ENCODE measurements at regions not wholly inside any gene's neighbourhood (a gene's known extent, or its start where the extent isn't known, plus 50 kb on each side); places are given as distances from the start of the nearest gene placed in this dataset.
"Not testable (repeated sequence)": the region's sequence is repeated elsewhere in the genome, so short reads cannot be mapped to it uniquely, and the experiment has no call there.

DNA sequence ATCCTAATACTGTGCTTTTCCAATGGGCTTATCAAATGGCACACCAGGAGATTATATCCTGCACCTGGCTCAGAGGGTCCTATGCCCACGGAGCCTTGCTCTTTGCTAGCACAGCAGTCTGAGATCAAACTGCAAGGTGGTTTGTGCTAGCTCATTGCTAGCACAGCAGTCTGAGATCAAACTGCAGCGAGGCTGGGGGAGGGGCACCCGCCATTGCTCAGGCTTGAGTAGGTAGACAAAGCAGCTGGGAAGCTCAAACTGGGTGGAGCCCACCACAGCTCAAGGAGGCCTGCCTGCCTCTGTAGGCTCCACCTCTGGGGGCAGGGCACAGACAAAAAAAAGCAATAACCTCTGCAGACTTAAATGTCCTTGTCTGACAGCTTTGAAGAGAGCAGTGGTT is 116.0 kb upstream of the ETV3 start:
- not testable (repeated sequence) for DNase-seq (ENCODE audit: low read depth)

DNA sequence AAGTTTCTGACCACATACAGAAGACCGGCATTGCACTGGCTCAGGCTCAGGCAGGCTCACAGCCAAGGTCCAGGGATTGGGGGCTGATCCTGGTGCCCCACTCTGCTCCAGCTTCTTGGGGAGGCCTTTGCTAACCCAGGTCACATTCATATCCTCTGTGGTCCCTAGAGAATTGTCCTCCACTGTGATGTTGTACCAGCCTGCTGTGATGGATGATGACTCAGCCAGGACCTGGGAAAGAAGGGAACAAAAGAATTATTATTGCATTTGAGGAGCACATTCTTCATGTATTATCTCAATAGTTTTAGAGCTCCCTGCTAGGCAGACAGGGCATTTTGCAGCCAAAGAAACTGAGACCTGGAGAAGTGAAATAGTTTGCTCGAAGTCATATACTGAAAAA is 114.3 kb upstream of the ETV3 start:
- DNase-seq (ENCODE audit: low read depth), result no peak

DNA sequence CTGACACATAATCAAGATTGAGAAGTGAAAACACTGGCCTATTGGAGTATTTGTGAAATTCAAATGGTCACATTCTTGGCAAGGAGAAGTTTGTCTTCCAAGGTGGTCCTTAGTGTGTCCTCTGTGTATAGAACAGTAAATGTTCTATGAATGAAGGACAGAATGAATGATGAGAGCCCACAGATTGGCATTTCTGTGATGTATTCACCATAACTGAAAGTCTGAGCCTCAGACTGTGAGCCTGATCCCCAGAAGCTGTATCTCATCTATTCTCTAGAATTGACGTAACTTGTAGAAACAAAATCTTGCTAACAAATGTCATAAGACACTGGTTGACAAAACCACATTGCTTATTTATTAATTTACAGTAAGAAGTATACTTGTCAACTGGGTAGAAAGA is 111.5 kb upstream of the ETV3 start:
- no peak for DNase-seq (ENCODE audit: low read depth)

DNA sequence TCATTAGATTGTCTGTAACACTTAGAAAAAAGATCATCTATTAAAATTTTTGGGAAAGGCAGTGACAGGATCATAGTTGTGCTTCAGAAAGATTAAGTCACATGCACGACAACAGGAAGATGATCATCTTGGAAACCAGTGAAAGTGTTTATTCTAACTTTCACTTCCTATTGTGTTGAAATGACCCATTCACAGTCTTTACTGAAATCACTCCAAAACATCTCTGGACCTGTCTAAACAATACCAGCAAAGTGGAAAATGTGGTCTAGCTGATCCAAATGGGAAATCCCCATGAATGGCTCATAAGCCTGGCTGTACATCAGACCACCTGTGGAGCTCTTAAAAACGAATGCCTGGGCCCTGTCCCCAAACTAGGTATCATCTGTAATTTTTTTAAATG is 111.1 kb upstream of the ETV3 start:
- DNase-seq (ENCODE audit: low read depth), result no peak

DNA sequence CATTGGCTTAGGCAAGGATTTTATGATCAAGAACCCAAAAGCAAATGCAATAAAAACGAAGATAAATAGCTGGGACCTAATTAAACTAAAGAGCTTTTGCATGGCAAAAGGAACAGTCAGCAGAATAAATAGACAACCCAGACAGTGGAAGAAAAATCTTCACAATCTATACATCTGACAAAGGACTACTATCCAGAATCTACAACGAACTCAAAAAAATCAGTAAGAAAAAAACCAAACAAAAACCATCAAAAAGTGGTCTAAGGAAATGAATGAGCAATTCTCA is 109.5 kb upstream of the ETV3 start:
- DNase-seq (ENCODE audit: low read depth), result not testable (repeated sequence)

DNA sequence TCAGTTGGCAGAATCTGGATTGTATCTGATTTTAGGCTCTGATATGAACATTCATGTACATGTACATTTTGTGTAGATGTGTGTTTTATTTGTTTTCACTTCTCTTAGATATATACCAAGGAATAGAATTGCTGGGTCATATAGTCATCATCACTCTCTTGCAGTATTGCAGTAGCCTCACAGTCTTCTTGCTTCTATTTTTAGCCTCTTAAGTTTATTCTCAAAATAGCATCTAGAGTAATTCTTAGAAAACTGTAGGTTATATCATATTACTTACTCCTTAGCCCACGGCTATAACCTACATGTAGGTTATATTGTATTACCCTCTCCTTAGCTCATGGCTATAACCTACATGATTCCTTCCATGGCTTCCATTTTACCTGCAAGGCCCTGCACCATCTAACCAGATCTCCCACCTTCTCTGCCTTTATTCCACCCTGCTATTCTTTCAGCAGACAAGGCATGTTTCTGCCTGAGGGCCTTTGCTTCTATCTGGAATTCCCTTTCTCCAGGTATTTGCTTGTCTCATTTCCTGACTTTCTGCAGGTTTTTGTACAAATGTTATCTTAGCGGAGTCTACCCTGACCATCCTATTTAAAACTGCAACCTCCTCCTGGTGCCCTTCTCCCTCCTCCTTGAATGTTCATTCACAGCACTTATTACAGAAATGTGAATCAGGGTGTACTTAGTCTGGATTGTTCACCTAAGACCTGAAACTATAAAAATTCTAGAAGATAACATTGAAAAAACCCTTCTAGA is 109.0 kb upstream of the ETV3 start:
- DNase-seq (ENCODE audit: low read depth), result no peak

DNA sequence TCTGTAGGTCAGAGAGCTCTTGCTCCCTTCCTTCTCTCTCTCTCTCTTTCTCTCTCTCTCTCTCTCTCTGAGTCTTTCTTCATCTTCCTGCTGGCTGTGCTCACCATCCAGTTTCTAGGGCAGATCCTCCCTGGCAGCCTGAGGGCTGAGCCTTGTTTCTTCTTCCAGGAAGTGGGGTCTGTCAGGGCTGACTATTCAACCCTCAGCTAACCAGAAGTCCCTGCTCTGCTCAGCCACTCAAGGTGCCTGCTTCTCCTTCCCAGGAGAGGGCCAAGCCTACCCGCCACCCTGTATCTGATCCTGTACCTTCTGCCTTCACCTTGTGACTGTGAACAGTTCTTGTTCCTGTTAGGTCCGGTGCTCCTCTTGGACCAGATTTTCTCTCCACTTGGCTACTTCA is 107.6 kb upstream of the ETV3 start:
- no peak for DNase-seq (ENCODE audit: low read depth)

DNA sequence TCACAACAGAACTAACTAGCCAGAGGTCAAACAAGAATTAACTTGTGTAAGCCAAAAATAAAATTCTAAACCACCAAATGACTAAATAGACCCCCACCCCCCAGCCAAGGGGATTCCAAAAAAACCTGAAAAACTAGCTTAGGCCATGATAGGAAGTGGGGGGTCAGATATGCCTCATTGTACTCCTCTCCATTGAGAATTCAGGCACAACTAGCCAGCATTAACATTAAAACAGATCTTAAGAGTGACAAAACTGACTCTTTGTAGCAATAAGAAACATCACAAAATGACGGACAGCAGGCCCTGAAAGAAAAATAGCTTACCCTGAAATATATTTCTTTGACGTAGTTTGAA is 103.0 kb upstream of the ETV3 start:
- no peak for DNase-seq (ENCODE audit: low read depth)

DNA sequence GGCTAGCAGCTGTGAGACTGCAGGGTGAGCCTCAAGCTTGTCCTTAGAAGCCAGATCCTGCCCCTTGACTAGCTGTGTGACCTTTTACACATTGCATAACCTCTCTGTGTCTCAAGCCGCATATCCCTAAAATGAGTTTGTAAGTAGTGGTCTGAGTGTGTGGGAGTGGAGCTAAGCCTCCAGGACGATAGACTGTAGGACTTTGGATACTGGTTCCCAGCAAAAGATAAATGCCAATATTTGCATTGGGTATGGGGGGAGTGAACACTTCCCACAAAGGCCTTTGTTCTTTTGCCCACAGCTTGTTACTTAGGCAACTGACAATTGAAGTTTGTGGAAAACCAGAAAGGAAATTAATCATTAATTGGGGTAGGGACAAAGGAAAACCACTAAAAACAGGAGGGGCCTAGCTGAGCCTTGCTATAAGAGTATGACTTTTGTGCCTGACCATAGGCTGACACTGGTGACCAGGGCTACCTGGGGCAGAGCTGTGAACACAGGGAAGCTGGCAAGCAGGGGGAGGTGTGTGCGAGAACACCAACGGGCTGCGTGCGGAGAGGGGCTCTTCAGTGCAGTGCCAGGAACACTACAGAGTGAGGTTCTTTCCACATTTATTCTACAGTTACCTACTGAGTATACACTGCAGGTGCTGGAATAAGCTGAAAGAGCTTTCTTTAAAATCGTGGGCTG is 102.4 kb upstream of the ETV3 start:
- no peak for DNase-seq (ENCODE audit: low read depth)

DNA sequence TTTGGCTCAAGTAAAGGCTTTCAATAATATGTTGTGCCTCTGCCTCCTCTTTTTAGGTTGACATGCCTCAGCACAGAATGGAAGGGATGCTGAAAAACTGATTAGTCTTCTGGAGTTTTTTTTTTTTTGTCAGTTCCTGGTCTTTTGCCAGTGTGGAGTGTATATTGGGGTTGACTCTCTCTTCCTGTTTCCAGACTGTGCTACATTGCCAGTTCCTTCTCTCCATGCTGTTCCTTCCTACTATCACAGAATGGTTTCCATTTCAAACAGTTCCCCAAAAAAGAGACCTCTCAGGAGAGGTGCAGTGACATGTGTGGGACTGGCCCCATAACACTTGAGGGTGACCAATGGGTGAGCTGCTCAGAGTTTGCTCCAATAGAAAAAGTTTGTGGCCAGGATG is 101.7 kb upstream of the ETV3 start:
- no peak for DNase-seq (ENCODE audit: low read depth)

DNA sequence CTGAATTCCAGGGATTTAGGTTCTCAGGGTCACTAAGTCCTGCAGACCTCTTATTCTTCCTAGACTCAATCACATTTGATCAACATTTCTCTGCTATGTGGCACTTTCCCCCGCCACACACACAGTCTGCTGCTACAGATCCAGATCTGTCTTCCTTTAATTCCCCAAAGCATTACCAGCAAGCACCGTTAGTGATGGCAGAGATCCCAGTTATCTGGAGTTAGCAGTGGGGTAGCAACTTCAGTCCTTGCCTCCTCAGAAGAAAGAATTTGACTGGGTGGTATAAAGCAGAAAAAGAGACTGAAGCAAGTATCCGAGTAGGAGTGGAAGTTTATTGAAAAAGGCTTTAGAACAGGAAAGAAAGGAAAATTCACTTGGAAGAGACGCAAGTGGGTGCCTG is 100.4 kb upstream of the ETV3 start:
- DNase-seq (ENCODE audit: low read depth), result no peak

DNA sequence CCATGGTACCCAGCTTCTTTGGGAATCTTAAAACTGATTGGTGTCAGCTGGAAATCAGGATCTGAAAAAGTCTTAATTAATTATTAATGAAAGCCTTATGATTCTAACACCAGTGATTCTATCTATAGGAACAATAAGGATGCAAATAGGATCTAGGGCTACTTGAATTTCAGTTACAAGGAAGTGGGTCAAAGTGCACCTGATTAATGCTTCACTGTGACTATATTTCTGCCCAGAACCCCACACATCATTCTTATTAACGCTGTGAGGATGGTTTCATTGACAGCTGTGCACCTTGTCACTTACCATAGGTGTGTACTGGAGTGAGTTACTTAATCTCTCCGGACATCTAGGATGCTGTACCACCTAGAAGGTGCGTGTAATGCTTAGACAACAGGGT is 99.8 kb upstream of the ETV3 start:
- DNase-seq (ENCODE audit: low read depth), result no peak

DNA sequence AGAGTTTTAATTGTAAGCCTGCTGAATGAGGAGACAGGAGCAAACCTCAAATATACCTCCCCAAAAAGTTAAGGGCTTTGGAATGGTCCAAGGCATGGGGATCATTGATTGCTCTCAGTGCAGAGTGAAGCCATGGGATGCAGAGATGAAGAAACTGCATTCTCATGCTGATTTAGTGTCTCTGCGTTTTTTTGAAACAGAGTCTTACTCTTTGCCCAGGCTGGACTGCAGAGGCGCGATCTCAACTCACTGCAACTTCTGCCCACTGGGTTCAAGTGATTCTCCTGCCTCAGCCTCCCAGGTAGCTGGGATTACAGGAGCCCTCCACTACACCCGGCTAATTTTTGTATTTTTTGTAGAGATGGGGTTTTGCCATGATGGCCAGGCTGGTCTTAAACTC is 99.3 kb upstream of the ETV3 start:
- DNase-seq (ENCODE audit: low read depth), result no peak

DNA sequence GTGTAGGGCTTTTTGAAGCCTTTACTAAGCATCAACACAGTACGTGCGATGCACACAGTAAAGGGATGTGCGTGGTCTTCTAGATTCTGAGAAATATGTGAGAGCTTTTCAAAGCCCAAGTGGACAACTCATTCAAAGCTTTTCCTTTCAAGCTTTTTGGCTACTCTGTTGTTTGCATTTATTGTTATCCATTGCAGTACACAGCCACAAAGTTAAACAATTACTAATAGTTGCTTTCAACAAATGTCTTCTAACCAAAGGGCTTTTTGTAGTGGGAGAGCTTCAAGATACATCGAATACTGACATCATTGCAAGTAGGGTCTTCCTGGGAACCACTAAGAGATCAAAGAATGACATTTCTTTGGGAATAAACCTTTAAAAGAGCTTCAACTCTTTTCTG is 97.9 kb upstream of the ETV3 start:
- DNase-seq (ENCODE audit: low read depth), result no peak

DNA sequence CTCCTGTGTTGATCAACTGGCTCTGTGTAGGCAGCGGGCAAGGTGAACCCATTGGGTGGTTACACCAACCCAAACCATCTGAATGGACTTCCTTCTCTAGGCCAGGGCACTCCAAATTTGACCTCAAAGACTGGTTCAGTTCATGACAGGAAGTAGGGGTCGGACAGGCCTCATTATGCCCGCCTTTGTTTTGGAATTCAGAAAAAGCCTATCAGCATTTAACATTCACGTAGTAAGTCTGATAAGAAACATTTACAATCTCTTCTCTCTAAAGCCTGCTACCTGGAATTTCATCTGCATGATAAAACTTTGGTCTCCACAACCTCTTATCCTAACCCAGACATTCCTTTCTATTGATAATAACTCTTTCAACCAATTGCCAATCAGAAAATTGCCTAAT is 97.1 kb upstream of the ETV3 start:
- no peak for DNase-seq (ENCODE audit: low read depth)

DNA sequence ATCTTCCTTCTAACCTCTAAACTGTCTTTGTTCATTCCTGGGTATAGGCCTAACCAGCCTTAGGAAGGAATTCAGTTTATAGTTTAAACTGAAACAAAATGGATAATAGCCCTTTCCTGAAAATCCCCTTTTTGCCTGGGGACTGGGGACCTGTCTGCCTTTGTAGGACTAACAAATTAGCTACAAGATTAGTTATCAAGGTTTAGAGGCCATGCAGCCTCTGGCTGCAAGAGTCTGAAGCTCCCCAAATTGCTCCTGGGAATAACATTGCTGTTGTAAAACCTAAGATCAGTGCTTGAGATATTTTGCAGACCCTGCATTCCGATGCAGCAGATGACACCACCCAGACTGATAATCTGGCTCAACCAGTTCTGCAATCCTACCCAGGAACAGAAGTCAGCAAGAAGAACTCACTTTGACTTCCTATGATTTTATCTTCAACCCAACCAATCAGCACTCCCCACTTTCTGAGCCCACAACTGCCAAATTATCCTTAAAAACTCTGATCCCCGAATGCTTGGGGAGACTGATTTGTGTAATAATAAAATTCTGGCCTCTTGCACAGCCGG is 96.6 kb upstream of the ETV3 start:
- DNase-seq (ENCODE audit: low read depth), result no peak

DNA sequence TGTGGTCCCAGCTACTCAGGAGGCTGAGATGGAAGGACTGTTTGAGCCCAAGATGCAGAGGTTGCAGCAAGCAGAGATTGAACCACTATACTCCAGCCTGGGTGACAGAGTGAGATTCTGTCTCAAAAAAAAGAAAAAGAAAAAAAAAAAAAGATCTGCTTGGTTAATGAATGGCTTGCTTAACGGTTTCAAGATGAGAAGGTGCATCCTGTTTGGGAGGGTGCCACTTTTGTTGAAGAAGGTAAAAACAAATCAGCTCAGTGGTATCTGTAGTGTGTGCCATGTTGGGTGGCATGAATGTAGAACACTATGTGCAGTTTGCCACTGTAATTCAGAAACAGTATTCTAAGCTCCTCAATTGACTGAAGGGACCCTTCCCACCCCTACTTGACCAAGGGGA is 94.9 kb upstream of the ETV3 start:
- no peak for DNase-seq (ENCODE audit: low read depth)

DNA sequence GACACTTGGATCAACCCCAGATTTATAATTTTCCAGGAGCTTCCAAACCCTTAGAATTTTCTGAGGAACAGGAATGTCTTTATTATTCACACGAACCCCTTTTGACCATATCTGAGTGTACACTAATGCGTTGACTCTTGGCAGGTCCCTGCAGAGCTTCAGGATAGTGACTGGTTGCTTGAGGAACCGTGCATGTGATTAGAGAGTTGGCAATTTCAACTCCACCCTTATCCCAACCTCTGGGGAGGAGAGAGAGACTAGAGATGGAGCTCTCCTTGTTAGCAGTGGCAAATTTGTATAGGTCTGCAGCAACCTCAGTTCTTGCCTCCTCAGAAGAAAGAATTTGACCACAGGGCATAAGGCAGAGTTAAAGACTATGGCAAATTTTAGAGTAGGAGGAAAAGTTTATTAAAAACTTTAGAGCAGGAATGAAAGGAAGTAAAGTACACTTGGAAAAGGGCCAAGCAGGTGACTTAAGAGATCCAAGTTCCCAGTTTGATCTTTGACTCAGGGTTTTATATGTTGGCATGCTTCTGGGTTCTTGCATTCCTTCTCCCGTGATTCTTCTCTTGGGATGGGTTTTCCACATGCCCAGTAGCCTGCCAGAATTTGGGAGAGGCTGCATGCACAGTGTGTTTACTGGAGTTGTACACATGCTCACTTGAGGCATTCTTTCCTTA is 93.8 kb upstream of the ETV3 start:
- no peak for DNase-seq (ENCODE audit: low read depth)

DNA sequence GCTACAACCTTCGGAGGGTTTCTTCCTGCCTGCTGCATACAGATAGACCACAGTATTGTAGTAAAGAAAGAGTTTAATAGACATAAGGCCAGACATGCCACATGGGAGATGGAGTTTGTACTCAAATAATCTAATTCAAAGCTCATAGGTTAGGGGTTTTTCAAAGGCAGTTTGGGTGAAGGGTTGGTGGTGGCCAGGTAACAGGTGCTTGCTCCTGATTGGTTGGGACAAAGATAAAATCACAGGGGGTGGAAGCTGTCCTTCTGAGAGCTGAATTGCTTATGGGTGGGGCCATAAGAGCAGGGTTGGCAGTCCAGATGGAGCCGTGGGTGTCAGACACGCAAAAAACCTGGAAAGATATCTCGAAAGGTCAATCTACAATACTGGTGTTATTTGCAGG is 92.3 kb upstream of the ETV3 start:
- no peak for DNase-seq (ENCODE audit: low read depth)

DNA sequence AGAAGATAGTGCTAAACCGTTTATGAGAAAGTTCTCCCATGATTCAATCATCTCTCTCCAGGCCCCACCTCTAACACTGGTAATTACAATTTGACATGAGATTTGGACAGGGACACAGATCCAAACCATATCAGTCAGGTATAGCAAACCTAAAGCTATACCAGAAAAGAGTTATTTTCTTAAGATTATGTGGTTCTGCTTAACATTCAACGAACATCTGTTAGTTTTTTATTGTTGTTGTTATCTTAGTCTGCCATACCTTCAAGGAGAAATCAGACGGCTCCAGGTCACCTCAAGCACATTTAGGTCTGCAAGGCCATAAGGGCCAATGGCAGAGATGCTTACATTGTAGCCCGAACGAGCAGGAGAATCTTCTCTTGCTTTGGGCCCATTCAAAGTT is 89.5 kb upstream of the ETV3 start:
- DNase-seq (ENCODE audit: low read depth), result no peak

DNA sequence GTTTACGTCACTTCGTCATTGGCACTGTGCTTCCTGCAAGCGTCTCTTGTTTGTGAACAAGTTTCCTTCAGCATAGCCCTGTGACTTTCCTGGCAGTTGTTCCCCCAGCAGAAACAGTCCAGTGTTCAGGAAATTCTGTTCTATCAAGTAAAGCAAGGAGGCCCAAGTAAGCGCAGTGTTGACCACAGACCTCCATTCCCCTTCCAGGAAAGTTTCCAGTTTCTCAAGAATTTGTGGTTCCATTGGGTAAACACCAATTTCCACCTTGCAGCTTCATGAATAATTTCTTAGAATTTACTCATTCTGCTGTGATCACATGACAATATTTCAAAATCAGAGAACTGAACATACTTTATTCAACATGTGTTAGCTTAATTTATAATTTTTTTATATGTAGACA is 88.5 kb upstream of the ETV3 start:
- no peak for DNase-seq (ENCODE audit: low read depth)

DNA sequence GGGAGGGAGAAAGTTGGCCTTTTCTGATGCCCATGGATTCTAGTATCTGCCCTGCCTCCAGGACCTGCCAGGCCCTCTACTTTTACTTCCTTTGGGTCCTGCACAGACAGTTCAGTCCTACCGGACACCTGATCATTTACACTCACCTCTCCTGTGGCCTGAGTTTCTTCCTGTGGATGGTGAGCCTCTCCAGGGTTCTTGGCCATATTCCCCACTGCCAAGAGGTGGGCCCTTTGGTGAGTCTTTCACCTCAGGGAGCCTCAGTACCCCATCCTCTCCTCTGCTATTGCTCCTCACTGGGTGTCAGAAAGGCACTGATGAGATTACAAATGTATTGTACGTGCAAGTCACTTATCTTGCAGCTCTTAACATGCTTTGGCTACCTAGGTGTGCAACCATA is 81.4 kb upstream of the ETV3 start:
- DNase-seq (ENCODE audit: low read depth), result no peak

DNA sequence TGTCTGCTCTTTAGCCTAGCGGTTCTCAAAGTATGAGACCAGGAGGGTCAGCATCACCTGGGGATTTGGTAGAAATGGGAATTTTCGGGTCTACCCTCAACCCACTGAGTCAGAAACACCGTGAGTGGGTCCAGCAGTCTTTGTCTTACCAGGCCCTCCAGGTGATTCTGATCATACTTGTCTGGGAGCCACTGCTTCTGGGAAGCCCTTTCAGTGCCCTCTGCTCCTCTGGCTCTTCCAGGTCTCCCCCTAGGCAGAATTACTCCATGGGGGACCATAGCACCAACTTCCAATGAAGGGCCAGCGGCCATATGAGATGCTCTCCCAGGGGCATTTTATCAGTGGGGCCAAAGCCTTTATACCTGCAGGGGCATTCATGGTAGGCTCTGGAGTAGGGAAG is 81.0 kb upstream of the ETV3 start:
- no peak for DNase-seq (ENCODE audit: low read depth)

DNA sequence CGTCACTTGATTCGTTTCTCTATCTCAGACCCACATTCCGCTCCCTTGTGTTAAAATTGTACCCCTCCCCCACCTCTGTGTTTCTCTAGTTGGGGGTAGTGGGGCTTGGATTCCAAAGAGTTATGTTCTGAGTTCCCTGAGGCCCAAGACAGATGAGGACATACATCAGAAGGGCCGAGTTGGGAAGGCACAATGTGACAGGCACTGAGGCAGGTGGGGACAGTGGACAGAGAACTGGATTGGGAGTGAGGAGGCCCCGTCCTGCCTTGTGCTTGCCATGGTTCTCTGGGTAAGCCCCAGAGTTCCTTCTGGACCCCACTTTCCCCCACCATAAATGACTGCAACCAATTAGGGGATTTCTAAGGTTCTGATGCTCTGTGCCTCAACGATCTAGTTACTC is 80.5 kb upstream of the ETV3 start:
- no peak for DNase-seq (ENCODE audit: low read depth)

Measured in stimulated activated CD8-positive, alpha-beta memory T cell treated with anti-CD3 and anti-CD28 coated beads, Interleukin-4, amount 100 ng/mL, for 24 hours (primary cell).